Hypothalamus (tissue), 51 donors: ENCODE measurements at regions not wholly inside any gene's neighbourhood (a gene's known extent, or its start where the extent isn't known, plus 50 kb on each side); places are given as distances from the start of the nearest gene placed in this dataset.
A peak's percentile ranks its signal among the peaks of the same experiment; 100 is the strongest.
"Not testable (repeated sequence)": the region's sequence is repeated elsewhere in the genome, so short reads cannot be mapped to it uniquely, and the experiment has no call there.

Source experiments
- DNase-seq, 51 donors: peaks; one replicate each; lab custom pipeline; 2025; lab: John Stamatoyannopoulos, UW

DNA sequence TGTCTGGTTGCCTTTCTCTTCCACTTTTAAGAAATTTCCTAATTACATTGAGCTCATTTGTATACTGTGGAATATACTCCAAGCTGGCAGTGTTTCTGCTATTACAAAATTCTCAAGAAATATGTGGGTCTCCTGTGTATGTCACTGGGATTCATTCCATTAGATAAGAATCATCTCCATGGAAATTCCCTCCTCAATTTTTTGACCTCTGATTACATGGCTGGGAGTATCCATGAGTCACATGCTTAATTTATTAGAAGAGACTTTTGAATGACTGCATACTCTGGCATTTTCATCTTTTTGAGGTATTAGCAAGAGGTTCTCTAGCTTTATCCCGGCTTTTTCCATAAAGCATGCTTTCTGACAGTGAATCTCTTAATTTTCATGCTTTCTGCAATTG lies 665.5 kb upstream of the CNTNAP5 start:
- no peak for DNase-seq

DNA sequence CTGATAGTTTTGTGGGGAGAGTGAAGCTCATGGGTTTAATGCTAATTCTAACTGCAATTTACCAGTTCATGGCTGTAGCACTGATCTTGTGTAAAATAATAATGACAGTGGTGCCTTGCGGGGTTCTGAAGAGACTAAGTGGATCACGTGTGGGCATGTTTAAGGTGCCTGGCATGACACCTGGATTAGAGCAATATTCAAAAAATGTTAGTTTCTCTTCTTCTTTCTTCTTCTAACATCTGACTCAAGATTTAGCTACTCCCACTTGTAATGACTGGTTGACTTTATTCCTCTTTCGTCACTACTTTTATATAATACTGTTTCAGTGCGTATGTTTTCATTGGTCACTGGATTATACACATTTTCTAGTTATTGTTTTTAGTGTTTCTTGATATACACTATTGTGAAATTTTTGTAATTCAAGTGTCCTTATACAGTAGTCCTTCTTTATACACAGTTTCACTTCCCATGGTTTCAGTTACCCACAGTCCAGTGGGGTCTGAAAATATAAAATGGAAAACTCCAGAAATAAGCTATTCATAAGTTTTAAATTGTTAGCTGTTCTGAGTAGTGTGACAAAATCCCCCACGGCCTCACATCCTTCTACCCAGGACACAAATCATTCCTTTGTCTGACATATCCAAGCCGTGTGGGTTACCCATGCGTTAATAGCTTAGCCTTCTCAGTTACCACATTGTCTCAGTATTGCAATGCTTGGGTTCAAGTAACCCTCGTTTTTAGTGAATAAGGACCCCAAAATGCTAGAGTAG lies 662.2 kb upstream of the CNTNAP5 start:
- DNase-seq = no peak

DNA sequence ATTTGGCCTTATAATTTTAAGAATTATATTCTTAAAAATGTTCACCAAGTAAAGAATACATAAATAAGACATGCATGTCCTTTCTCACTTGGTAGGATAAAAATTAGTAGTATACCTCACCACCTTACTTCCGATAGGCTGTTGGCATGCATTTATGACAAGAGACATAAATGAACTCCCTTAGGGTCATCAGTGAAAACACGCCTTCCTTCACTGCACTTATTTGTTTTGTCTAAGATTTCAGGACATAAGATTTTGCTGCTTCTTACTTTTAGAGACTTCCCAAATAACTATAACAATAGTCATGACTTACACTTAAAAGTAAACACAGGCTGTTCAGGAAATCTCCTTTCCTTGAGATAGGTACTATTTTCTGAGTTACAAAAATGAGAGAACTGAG lies 661.3 kb upstream of the CNTNAP5 start:
- DNase-seq = no peak

DNA sequence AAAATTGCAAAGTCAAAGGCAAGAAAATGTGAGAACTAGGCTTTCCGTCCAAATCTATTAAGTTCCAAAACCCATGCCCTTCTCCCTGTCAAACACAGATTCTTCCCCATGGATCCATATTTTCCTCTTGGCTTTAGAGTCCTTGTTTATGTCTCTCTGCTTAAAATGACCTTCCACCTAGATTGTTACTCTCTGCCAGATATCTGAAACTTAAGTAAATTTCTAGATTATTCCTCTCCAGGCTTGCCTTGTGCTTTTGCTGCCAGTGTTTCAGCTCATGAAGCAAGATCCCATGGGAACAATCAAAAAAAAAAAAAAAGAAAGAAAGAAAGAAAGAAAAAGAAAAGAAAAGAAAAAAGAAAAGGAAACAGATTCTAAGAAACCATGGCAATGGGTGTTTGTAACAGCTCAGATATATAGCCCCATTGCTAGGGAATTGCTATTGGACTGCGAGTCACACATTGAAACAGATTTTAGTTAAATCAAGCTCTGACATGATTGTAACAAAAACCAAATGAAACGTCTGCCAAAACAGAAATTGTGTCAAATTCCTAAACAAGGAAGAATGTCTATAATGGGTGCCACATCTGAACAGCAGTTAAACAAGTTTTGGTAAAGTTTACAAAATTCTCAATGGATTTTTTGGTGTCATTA lies 660.7 kb upstream of the CNTNAP5 start:
- DNase-seq = no peak

DNA sequence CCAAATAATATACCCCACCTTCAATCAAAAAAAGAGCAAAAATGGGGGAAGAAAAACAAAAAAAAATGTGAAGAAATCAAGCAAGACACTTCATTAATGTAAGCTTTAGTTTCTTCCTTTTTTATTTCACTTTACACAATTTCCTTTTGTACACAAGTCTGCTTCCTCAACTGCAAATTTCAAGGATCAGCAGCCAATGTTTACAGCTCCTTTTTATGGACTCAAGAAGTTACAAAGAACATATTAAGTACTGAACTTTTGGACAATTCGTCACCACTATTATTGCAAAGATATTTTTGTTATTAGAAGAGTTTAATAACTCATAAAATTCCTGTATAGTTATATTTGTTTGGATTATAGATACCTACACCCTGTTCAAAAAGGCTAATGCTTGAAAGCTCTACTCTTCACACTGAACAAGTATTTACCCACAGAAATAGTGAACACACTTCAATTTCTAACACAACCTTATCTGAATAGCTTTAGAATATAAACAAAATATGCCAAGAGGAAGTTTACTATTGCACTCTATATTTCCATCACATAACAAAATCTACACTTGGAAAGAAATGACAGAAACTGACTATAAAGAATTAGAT lies 658.7 kb upstream of the CNTNAP5 start:
- DNase-seq = no peak

DNA sequence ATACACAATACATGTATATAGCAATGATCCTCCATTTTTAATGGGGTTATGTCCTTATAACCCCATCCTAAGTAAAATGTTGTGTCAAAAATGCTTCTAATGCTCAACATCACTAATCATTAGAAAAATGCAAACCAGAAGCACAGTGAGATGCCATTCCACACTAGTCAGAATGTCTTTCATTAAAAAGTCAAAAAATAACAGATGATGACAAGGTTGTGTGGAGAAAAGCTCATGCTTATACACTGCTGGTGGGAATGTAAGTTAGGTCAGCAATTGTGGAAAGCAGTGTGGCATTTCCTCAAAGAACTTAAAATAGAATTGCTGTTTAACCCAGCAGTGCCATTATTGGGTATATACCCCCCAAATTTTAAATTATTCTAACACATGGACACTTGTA lies 654.9 kb upstream of the CNTNAP5 start:
- DNase-seq = no peak

DNA sequence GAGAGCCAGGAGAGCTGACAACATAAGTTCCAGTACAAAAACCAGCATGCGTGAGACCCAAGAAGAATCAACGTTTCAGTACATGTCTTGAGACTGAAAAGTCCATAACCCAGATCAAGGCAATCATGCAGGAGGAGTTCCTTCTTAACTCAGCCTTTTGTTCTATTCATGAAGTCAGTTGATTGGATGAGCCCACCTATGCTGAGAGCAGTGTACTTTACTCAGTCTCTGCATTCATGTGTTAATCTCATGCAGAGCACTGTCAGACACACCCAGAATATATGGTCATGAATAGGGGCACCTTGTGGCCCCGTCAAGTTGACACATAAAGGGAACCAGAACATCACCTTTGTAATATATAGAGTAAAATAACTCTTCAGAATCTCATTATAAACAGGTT lies 653.6 kb upstream of the CNTNAP5 start:
- no peak for DNase-seq

DNA sequence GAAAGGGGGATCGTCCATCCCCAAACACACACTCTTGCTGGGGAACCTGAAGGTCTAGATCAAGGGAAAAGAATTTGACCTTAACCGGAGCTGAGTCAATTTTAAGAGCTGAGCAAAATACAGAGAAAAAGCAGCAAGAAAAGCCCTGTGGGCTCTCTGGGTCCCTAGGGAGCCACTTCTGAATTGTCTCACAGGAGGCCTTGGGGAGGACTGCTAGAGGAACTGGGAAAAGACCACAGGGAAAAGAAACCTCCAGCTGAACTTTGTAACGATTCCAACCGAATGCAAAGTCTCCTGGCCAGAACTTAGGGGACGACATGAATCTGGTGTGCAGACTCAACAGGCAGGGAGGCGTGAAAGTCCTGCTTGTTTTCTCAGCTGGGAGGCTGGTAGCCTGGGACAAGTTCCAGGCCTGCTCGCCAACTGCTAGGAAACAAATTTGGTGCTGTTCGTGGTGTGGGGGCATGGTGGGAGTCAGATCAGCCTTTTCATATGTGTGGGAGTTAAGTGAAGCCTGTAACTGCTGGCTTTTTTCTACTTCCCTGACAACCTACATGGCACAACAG lies 644.6 kb upstream of the CNTNAP5 start:
- peak in 5 of 51 donors; percentile 3 to 17 (median 6) for DNase-seq

DNA sequence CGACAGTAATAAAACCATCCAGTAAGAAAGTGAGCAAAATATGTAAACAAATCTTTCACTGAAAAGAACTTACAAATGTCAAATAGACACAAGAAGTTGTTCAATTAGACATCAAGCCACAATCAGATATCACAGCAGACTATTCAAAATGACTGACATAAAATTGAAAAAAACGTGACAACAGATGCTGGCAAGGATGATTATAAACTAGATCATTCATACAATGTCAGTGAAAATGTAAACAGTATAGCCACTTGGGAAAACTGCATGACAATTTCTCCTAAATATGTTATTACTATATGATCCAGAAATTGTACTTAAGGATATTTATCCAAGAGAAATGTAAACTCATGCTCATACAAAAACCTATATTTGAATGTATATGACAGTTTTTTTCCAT lies 609.4 kb upstream of the CNTNAP5 start:
- DNase-seq = no peak

DNA sequence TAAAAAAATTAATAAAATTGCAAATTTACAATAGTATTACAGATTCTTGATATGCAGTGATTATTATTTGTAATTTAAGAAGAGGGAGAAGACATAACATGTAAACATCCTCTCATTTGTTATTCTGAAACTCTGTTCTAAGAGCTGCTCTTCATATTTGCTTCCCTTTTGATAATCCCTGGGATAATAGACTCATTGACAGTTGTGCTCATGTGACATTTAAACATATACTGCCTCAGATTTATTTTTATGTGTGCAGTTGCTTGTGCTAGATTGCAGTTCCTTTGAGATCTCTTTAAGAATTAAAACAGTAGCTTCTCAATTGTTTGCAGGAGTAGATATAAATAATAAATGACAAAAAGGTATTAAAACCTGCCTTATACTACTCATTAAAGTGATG lies 605.1 kb upstream of the CNTNAP5 start:
- no peak for DNase-seq

DNA sequence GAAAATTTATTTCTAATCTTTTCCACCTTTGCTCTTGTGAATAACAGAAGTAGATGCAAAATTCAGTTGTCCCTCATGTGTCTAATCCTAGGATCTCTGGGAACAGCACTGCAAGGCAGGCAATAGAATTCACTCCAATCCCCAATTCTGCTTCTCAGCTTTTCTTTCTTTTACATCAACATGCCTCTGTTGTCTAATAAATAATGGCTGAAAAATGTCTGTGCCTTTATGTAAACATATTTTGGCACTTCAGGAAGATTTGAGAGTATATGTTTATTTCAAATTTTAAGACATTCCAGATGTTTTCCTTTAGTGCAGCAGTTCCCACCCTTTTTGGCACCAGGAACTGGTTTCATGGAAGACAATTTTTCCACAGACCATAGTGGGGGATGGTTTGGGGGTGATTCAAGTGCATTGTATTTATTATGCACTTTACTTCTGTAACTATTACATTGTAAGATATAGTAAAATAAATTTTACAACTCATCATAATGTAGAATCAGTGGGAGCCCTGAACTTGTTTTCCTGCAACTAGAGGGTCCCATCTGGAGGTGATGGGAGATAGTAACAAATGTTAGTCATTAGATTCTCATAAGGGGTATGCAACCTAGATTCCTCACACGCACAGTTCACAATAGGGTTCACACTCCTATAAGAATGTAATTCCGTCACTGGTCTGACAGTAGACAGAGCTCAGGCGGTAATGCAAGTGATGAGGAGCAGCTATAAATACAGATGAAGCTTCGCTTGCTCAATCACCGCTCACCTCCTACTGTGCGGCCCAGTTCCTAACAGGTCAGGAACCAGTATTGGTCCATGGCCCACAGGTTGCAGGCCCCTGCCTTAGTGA lies 590.3 kb upstream of the CNTNAP5 start:
- DNase-seq = no peak

DNA sequence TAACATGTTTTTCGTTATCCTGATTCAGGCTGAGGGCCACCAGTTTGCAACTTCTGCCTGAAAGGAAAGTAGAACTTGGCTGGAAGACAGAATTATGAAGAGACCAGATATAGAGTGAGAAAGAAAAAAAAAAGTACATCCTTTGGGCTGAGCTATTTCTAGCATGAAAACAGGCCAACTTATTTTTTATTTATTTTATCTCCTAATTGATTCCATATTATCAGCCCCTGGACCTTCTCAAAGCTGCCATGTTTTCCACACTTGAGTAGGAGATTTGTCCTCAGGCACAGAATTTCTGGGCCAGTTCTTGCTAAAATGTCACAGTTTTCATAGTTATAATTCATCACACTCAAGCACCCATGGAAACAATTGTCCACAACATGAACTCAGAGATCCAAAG lies 586.8 kb upstream of the CNTNAP5 start:
- no peak for DNase-seq

DNA sequence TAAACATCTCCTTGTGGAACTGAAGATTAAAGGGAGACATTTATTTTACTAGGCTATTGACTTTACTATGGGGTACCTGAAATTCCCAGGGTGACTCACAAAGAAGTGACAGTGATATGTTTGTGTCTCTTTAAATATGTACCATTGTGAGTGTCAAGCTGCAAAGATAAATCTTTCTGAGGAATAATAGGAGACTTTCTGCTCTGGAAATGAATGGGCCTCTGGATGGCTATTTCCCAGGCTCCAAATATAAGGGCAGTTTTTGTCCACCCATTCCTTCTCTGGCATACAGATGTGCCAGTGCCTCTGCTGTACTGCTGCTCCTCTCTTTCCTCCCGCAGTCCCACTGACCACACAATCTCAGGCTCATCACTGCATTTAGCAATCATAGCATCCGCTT lies 586.4 kb upstream of the CNTNAP5 start:
- DNase-seq = peak in 1 of 51 donors; percentile 12

DNA sequence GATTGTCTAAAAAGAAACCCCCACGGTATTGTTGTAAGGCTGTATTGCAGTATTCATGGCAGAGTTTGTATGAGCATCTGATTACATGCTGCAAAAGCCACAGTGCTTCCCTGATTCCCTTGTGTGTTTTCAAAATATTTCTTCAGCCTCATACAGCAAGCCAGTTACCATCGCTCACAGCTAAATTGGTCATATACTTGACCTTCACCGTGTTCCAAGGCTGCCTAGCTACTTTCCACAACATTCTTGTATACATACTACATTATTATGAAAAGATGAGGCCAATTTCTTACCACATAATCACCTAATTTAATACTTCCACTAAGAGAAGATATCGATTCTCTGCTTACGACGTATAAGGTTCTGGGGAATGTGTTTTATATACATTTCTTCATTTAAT lies 576.3 kb upstream of the CNTNAP5 start:
- no peak for DNase-seq

DNA sequence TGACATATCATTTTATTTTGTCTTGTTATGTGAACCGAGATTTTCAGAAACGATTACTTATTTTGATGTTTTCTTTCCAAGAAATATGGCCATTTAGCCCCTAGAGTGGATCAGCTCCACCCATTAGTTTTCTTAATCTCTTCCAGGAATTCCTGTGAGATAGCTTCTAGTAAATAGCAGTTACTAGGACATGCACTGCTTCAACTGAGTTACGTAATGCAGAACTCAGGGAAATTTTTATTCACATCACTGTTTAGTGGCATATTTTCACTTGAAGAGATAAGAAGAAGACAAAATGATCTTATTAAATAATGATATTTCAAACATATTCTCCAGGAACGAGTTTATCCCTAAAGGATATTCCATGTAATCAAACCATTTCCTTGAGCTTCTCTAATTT lies 573.5 kb upstream of the CNTNAP5 start:
- DNase-seq = no peak

DNA sequence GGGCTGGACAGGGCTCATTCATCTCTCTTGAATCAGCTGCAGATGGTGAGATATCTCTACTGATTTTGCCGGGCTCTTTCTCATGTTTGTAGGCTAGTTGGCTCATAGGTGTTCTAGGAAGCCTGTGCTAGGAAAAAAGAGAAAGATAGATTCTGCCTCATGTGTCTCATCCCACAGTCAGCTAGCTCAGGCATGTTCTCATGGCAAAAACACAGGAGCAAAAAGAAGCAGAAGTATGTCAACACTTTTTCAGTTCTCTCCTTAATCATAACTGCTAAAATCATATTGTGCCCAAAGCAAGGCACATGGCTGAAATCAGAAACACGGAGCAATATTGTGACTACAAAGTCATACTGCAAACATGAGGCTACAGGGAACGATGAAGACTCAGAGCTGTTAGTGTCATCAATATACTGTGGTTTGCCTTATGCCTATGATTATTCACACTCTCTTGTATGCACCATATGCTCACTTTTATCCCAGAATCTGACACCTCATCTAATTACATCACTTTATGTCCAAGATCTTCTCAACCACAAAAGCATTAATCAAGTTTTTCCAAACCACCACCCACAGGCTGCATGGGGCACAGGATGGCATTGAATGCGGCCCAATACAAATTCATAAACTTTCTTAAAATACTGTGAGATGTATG lies 571.9 kb upstream of the CNTNAP5 start:
- DNase-seq = no peak

DNA sequence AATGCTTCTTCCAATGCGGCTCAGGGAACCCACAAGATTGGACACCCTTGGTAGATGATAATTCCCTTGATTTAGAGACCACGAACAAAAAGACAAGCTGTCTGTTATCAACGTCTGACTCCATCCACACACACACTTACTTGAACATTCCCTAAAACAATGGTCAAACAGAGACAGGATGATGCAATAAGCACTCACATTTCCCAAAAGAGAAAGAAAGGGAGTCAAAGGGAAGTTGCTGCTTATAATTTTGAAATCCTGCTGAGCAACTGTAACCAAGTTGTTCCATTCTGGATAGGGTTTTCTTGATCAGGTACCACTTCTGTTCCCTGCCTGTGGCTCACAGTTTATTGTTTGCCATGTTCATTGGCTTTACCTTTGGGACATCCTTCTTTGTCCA lies 571.3 kb upstream of the CNTNAP5 start:
- no peak for DNase-seq

DNA sequence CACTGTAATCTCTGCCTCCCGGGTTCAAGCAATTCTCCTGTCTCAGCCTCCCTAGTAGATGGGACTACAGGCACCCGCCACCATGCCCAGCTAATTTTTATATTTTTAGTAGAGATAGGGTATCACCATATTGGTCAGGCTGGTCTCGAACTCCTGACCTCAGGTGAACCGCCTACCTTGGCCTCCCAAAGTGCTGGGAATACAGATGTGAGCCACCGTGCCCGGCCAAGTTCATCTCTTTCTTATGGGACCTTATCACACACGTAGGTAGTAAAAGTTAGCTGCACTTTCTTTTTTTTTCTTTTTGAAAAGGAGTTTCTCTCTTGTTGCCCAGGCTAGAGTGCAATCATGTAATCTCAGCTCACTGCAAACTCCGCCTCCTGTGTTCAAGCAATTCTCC lies 569.9 kb upstream of the CNTNAP5 start:
- not testable (repeated sequence) for DNase-seq

DNA sequence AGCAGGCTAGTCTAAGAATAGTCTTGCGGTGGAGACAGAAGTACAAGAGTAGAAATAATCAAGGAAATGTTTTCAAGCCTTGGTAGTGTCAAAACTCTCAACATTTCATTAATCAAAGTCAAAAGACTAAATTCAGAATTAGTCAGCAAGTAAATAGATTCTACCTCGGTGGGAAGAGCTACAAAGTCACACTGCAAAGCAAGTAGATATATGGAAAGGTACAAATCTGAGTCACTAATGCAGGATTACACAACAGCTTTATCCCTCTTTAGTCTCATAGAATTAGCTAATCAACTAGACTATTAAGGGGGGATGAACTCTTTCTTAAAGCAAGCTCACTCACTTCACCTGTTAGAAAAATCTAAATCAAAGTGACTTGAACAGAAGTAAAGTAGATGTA lies 568.7 kb upstream of the CNTNAP5 start:
- DNase-seq = no peak

DNA sequence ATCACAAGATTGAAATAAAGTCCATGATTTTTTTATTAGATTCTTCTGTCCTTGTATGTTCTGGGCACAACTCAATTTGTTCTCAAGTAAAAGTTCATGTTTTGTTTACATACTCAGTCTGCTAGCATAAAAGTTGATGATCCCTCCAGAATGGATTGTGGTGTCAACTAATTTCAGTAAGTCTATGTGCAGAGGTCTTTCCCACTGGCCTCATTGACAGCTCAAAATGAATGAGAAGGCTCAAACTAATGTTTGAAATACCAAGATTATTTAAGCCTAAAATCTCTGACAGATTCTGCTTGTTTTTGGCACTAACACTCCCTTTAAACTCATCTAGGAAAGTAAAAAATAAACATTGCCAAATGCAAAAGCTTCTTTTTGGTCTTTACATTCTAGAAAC lies 561.2 kb upstream of the CNTNAP5 start:
- no peak for DNase-seq
